VCaP (cell line): ENCODE measurements at regions not wholly inside any gene's neighbourhood (a gene's known extent, or its start where the extent isn't known, plus 50 kb on each side); places are given as distances from the start of the nearest gene placed in this dataset.

ENCODE experiments used
- H3K27ac ChIP-seq: fragments of 450-650 bp; 2 replicates; pipeline ENCODE4 v1.5.1; 2017
- CTCF ChIP-seq: fragments of 450-650 bp; conservative IDR thresholded peaks from 2 replicates; pipeline ENCODE4 v1.5.1; 2017; ENCODE audit warnings: mild to moderate bottlenecking, moderate library complexity

DNA sequence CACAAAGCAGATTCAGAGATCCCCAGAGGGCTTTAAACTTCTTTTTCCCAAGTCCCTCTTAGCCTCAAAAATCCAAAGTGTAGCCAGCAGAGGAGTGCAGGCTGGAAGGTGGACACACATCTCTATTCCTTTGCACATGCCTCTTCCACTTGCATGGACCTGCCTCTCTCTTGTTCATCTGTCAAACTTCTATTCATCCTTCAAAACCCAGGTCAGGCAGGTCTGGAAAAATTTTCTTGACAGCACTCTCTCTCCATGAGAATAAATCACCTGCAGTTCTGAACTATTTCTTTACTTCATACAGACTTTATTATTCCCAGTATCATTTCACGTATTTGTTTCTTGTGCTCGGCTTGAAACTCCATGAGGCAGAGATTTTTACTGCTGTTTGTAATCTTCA is 127.5 kb downstream of the SS18 start:
- no peak overlapping the region for H3K27ac ChIP-seq
- no peak for TF ChIP-seq CTCF

- no peak for TF ChIP-seq CTCF
- H3K27ac ChIP-seq = no peak overlapping the region
Observed at GRCh38 chr18:25962176-25962575, 128.2 kb downstream of the SS18 start.

DNA sequence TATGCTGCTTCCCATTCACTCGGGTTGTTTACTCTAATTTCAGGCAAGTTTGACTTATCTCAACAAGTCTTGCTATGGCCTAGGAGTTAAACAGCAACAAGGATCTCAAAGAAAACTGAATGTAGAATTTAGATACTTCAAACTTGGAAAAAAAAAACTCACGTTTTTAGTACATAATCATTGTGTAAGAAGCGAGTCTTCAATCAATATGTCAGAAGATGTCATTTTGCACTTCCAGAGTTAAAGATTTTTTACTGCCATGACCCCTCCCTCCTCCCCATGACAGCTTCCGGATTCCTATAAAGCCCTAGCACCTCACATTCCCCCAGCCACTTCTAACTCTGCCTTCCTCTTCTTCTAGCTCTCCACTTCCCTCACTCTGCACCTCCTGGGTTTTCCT is 133.4 kb downstream of the SS18 start:
- no peak for TF ChIP-seq CTCF
- H3K27ac ChIP-seq = no peak overlapping the region

GRCh38 chr18:25953111-25953510 is 137.3 kb downstream of the SS18 start:
- no peak for TF ChIP-seq CTCF
- H3K27ac ChIP-seq = no peak overlapping the region

DNA sequence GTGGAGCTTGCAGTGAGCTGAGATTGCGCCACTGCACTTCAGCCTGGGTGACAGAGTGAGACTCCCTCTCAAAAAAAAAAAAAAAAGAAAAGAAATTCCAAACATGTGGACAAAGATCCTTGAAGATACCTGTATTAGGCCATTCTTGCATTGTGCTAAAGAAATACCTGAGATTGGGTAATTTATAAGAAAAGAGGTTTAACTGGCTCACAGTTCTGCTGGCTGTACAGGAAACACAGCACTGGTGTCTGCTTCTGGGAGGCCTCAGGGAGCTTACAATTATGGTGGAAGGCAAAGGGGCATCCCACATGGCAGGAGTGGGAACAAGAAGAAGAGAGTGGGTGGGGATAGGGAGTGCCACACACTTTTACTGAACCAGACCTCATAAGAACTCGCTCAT is 140.1 kb downstream of the SS18 start:
- no peak overlapping the region for H3K27ac ChIP-seq
- TF ChIP-seq CTCF = no peak

GRCh38 chr18:25946540-25946939 is 143.9 kb downstream of the SS18 start:
- no peak for TF ChIP-seq CTCF
- H3K27ac ChIP-seq = no peak overlapping the region

GRCh38 chr18:25935356-25935755 is 155.1 kb downstream of the SS18 start:
- no peak for TF ChIP-seq CTCF
- H3K27ac ChIP-seq = no peak overlapping the region

- no peak overlapping the region; the same call in 1 of the 2 replicates for H3K27ac ChIP-seq
- TF ChIP-seq CTCF = no peak
Observed at GRCh38 chr18:25931126-25931525, 159.3 kb downstream of the SS18 start.
